ENCODE measurements at regions not wholly inside any gene's neighbourhood (a gene's known extent, or its start where the extent isn't known, plus 50 kb on each side); places are given as distances from the start of the nearest gene placed in this dataset.

GRCh38 chr2:58796239-58796910 lies 555.2 kb upstream of the FANCL start:
- Histone ChIP-seq H3K4me3 (no peak overlapping the region), H3K9me3 (no peaks in the 10 kb centered on the region), H3K4me2 (no peak overlapping the region), H3K27ac (no peak overlapping the region), H3K4me1 (no peaks in the 10 kb centered on the region)
- DNase-seq (ENCODE audit: low read depth in 1 of 2, low spot score in 1 of 2) (no peak), ATAC-seq (no peak), FAIRE-seq (no peak)
- POLR2A ChIA-PET, result no interaction called here
- 6% methylated on average over 2 of the region's 2 CpGs for WGBS (ENCODE audit: missing lambda C conversion rate)
- CTCF ChIA-PET, result no interaction called here
- no peak for TF ChIP-seq MAX (IDR thresholded peaks at IDR 0.05)

GRCh38 chr2:58794916-58795315 lies 553.8 kb upstream of the FANCL start:
- TF ChIP-seq RARB (CRISPR knock-in tag; IDR thresholded peaks at IDR 0.05) (no peak), ZFP36 (IDR thresholded peaks at IDR 0.05; ENCODE audit: borderline replicate concordance, partially characterized antibody) (no peak), HOXA7 (CRISPR knock-in tag; IDR thresholded peaks at IDR 0.05) (no peak), RFX5 (IDR thresholded peaks at IDR 0.05) (no peak), SREBF2 (IDR thresholded peaks at IDR 0.05) (no peak)
- no peaks in the 10 kb centered on the region for H3K4me1 ChIP-seq
- FAIRE-seq, result no peak
- no peak overlapping the region for H3K4me3 ChIP-seq
- no peak for ATAC-seq
- ChIA-PET POLR2A (no interaction called here), CTCF (no interaction called here)
- H3K27ac ChIP-seq, result no peak overlapping the region
- no peaks in the 10 kb centered on the region for H3K9me3 ChIP-seq
- DNase-seq (ENCODE audit: low read depth in 1 of 2, low spot score in 1 of 2), result no peak
- no peak overlapping the region for H3K4me2 ChIP-seq

GRCh38 chr2:58794103-58794502 lies 553.0 kb upstream of the FANCL start:
- H3K4me3 ChIP-seq, result no peak overlapping the region
- DNase-seq (ENCODE audit: low read depth in 1 of 2, low spot score in 1 of 2) (no peak), ATAC-seq (no peak), FAIRE-seq (no peak)
- H3K4me2 ChIP-seq, result no peak overlapping the region
- TF ChIP-seq NFE2L2 (conservative IDR thresholded peaks at IDR 0.05; ENCODE audit: low read length) (no peak), HOXB5 (CRISPR knock-in tag; IDR thresholded peaks at IDR 0.05) (no peak), MAFK (IDR thresholded peaks at IDR 0.05; ENCODE audit: partially characterized antibody) (no peak), TP53 (CRISPR knock-in tag; IDR thresholded peaks at IDR 0.05) (no peak), USF2 (IDR thresholded peaks at IDR 0.05) (no peak), KDM1A (IDR thresholded peaks at IDR 0.05; ENCODE audit: low read depth) (no peak)
- no peaks in the 10 kb centered on the region for H3K9me3 ChIP-seq
- H3K4me1 ChIP-seq, result no peaks in the 10 kb centered on the region
- WGBS (ENCODE audit: missing lambda C conversion rate), result 18% methylated on average over 1 of the region's 1 CpG
- no peak overlapping the region for H3K27ac ChIP-seq
- ChIA-PET CTCF (no interaction called here), POLR2A (no interaction called here)

GRCh38 chr2:58788402-58788801 lies 547.3 kb upstream of the FANCL start:
- no peak overlapping the region for H3K4me3 ChIP-seq
- WGBS (ENCODE audit: missing lambda C conversion rate), result 10% methylated on average over 1 of the region's 1 CpG
- ChIA-PET CTCF (no interaction called here), POLR2A (no interaction called here)
- FAIRE-seq, result no peak
- H3K4me2 ChIP-seq, result no peak overlapping the region
- TF ChIP-seq MAX (IDR thresholded peaks at IDR 0.05), result no peak
- no peak for TF ChIP-seq MYC (IDR thresholded peaks at IDR 0.05; ENCODE audit: borderline replicate concordance, low read length)
- no peak for TF ChIP-seq EHMT2 (IDR thresholded peaks at IDR 0.05; ENCODE audit: low read depth)
- no peak for TF ChIP-seq ZNF302 (CRISPR knock-in tag; IDR thresholded peaks at IDR 0.05)
- TF ChIP-seq RCOR1 (IDR thresholded peaks at IDR 0.05; ENCODE audit: low read depth, low read length), result no peak
- no peak for TF ChIP-seq CBX2 (IDR thresholded peaks at IDR 0.05; ENCODE audit: borderline replicate concordance, low read depth)
- TF ChIP-seq NPAS2 (CRISPR knock-in tag; IDR thresholded peaks at IDR 0.05; ENCODE audit: borderline replicate concordance), result no peak
- TF ChIP-seq SMC3 (IDR thresholded peaks at IDR 0.05), result no peak
- TF ChIP-seq FOSL2 (IDR thresholded peaks at IDR 0.05), result no peak
- TF ChIP-seq FOSL2 (CRISPR knock-in tag; IDR thresholded peaks at IDR 0.05), result no peak
- TF ChIP-seq KDM5A (IDR thresholded peaks at IDR 0.05), result no peak
- no peak for TF ChIP-seq EP300 (IDR thresholded peaks at IDR 0.05)
- TF ChIP-seq MAZ (IDR thresholded peaks at IDR 0.05; ENCODE audit: borderline replicate concordance, low read depth, low read length), result no peak
- H3K27ac ChIP-seq, result no peak overlapping the region
- ATAC-seq, result no peak
- DNase-seq (ENCODE audit: low read depth in 1 of 2, low spot score in 1 of 2), result no peak
- H3K9me3 ChIP-seq, result no peaks in the 10 kb centered on the region
- no peaks in the 10 kb centered on the region for H3K4me1 ChIP-seq

All from A549 (cell line).